ENCODE measurements at regions not wholly inside any gene's neighbourhood (a gene's known extent, or its start where the extent isn't known, plus 50 kb on each side); places are given as distances from the start of the nearest gene placed in this dataset.
A peak's percentile ranks its signal among the peaks of the same experiment; 100 is the strongest.
"Not testable (repeated sequence)": the region's sequence is repeated elsewhere in the genome, so short reads cannot be mapped to it uniquely, and the experiment has no call there.

DNA sequence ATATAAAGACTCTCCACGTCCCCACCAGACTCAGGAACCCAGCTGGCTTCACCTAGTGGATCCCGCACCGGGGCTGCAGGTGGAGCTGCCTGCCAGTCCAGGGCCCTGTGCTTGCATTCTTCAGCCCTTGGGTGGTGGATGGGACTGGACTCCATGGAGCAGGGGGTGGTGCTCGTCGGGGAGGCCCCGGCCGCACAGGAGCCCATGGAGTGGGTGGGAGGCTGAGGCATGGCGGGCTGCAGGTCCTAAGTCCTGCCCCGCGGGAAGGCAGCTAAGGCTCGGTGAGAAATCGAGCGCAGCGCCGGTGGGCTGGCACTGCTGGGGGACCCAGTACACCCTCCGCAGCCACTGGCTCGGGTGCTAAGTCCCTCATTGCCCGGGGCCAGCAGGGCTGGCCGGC lies 90.8 kb upstream of the EMCN start:
- DNase-seq, result not testable (repeated sequence)

GRCh38 chr4:100605144-100605543 lies 87.3 kb upstream of the EMCN start:
- no peak for DNase-seq

GRCh38 chr4:100593935-100594334 lies 76.1 kb upstream of the EMCN start:
- no peak for DNase-seq

GRCh38 chr4:100591161-100591876 lies 73.5 kb upstream of the EMCN start:
- DNase-seq, result peak; percentile 76

DNA sequence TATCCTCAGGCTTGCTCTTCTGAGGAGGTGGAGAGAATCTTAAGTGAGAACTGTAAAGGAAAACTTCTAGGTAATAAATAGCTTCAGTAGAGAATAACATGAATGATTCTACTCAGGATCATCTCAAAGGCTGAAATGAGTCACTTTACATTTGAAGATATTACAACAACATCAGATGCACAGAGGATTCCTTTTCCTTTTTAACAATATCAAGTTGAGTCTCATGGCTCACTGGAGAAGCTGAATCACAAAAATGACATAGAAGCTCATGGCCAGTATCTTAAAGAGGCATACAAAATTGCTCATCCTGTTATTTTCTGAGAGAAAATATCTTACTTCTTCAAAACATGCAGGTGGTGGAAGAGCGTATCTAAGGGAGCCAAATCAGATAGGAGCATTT lies 72.5 kb upstream of the EMCN start:
- no peak for DNase-seq

DNA sequence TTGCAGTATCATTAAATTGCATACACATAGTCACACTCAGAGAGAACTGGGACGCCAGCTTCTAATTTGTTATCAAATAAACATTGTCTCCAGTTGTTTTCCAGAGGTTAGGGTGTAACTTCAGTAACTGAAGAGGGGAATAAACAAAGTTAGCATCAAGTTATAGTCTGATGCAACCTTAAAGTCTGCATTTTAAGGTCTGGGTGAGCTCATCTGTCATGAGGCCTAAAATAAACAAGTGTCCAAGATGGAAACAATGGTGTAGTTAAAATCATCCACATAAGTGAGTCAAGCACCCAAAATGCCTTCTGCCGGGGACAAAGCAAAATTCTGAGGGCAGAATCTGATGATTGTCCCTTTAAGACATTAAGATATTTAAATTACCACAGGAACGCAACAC lies 70.3 kb upstream of the EMCN start:
- no peak for DNase-seq

DNA sequence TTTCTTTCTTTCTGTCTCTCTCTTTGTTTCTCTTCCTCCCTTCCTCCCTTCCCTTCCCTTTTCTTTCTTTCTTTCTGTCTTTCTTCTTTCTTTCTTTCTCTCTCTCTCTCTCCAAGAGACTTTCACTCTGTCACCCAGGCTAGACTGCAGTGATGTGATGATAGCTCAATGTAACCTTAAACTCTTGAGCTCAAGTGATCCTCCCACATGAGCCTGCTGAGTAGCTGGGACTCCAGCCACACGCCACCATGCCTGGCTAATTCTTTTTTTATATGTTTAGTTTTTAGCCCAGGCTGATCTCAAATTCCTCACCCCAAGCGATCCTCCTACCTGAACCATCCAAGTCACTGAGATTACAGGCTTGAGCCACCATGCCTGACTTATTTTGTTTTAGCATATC lies 64.3 kb upstream of the EMCN start:
- no peak for DNase-seq

GRCh38 chr4:100581337-100581736 lies 63.5 kb upstream of the EMCN start:
- no peak for DNase-seq

GRCh38 chr4:100576570-100576969 lies 58.7 kb upstream of the EMCN start:
- no peak for DNase-seq

- no peak for DNase-seq
Measured at GRCh38 chr4:100574607-100575006, 56.8 kb upstream of the EMCN start.

DNA sequence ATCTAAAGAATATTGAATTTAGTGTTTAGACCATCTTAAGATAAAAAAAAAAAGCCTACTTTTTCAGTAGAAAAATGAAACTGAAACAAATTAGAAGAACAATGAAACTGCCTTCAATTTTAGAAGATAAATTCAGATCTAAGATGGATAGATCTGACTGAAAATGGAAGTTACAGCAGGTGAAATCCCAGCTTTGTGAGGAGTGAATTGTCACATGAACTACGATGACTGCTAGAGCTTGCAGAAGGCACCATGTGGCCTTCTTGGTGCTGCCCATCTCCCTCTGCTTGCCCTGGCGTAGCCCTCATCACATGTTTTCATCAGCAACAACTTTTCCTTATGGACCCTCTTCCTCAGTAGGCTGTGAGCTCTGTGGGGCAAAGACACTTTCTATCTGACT lies 51.4 kb upstream of the EMCN start:
- DNase-seq, result no peak
